Activated T-cell treated with anti-CD3 and anti-CD28 coated beads, Interleukin-2, amount 50 U/mL, for 4 hours (primary cell): ENCODE measurements at regions not wholly inside any gene's neighbourhood (a gene's known extent, or its start where the extent isn't known, plus 50 kb on each side); places are given as distances from the start of the nearest gene placed in this dataset.
"Not testable (repeated sequence)": the region's sequence is repeated elsewhere in the genome, so short reads cannot be mapped to it uniquely, and the experiment has no call there.

Experiments used
- ATAC-seq, 2 donors: fragments of 200-7000 bp; cut with Tn5 transposase; one replicate each; pipeline ENCODE4 v1.10.0; 2021
- DNase-seq: peaks from one replicate; pipeline ENCODE4 v3.0.0-alpha.2; 2020
- H3K27me3 Mint-ChIP-seq: one replicate; pipeline ENCODE4 v1.8.0; 2021; ENCODE audit warnings: low read depth, mixed read lengths
- H3K36me3 Mint-ChIP-seq: one replicate; pipeline ENCODE4 v1.8.0; 2022; ENCODE audit warnings: mixed read lengths; ENCODE audit not compliant: insufficient read depth
- H3K4me1 Mint-ChIP-seq: one replicate; pipeline ENCODE4 v1.8.0; 2021; ENCODE audit warnings: low read depth, mixed read lengths
- H3K4me3 Mint-ChIP-seq: one replicate; pipeline ENCODE4 v1.8.0; 2021; ENCODE audit warnings: mild to moderate bottlenecking, moderate library complexity, mixed read lengths
- H3K9me3 Mint-ChIP-seq: one replicate; pipeline ENCODE4 v1.8.0; 2021; ENCODE audit warnings: mixed read lengths

DNA sequence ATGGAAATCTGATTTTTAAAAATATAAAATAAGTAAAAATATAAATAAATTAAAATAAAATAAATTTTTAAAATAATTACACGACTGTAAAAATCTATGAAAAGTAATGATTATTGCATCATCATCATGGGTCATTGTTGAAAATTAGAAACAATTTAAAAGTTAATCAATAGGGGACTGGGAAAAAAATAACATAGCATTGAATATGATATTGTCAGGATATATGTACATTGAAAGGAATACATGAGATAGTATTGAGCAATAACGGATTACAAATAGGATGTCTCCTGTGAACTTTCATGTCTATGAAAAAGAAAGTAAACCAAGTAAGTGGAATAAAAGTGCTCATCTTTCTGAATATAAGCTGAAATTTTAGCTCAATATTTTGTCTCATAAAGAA, 566.8 kb upstream of the HTR2C start:
- Mint-ChIP-seq H3K4me3 (no peak overlapping the region), H3K9me3 (peaks cover under 1% of the 10 kb centered on the region)

GRCh38 chrX:114015966-114016365, 567.9 kb upstream of the HTR2C start:
- Mint-ChIP-seq H3K36me3 (no peaks in the 10 kb centered on the region), H3K27me3 (no peaks in the 10 kb centered on the region), H3K9me3 (no peaks in the 10 kb centered on the region), H3K4me1 (no peaks in the 10 kb centered on the region), H3K4me3 (no peak overlapping the region)
- ATAC-seq (no peak), DNase-seq (no peak)

More for the DNA sequence above, 566.8 kb upstream of the HTR2C start:
- no peaks in the 10 kb centered on the region for H3K4me1 Mint-ChIP-seq
- no peak for DNase-seq
- no peak for ATAC-seq
- no peaks in the 10 kb centered on the region for H3K27me3 Mint-ChIP-seq
- H3K36me3 Mint-ChIP-seq: no peaks in the 10 kb centered on the region

- Mint-ChIP-seq H3K27me3 (no peaks in the 10 kb centered on the region), H3K4me3 (no peak overlapping the region), H3K4me1 (no peaks in the 10 kb centered on the region), H3K36me3 (no peaks in the 10 kb centered on the region), H3K9me3 (peaks cover 3% of the 10 kb centered on the region)
- DNase-seq (no peak), ATAC-seq (no peak)
Observed at GRCh38 chrX:114006664-114007063, 577.2 kb upstream of the HTR2C start.

GRCh38 chrX:113996781-113997180, 587.1 kb upstream of the HTR2C start:
- H3K36me3 Mint-ChIP-seq: no peaks in the 10 kb centered on the region
- no peak overlapping the region for H3K4me3 Mint-ChIP-seq
- H3K4me1 Mint-ChIP-seq: no peaks in the 10 kb centered on the region
- DNase-seq: no peak
- peaks cover 14% of the 10 kb centered on the region for H3K9me3 Mint-ChIP-seq
- ATAC-seq: no peak
- no peaks in the 10 kb centered on the region for H3K27me3 Mint-ChIP-seq

DNA sequence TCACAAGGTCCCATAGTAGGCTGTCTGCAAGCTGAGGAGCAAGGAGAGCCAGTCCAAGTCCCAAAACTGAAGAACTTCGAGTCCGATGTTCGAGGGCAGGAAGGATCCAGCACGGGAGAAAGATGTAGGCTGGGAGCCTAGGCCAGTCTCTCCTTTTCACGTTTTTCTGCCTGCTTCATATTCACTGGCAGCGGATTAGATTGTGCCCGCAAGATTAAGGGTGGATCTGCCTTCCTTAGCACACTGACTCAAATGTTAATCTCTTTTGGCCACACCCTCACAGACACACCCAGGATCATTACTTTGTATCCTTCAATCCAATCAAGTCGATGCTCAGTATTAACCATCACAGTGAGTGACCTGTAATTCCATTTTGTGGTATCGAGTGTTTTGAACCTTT, 592.2 kb upstream of the HTR2C start:
- H3K27me3 Mint-ChIP-seq, ATAC-seq, H3K4me1 Mint-ChIP-seq, DNase-seq, H3K36me3 Mint-ChIP-seq, H3K4me3 Mint-ChIP-seq: not testable (repeated sequence)
- peaks cover 14% of the 10 kb centered on the region for H3K9me3 Mint-ChIP-seq

DNA sequence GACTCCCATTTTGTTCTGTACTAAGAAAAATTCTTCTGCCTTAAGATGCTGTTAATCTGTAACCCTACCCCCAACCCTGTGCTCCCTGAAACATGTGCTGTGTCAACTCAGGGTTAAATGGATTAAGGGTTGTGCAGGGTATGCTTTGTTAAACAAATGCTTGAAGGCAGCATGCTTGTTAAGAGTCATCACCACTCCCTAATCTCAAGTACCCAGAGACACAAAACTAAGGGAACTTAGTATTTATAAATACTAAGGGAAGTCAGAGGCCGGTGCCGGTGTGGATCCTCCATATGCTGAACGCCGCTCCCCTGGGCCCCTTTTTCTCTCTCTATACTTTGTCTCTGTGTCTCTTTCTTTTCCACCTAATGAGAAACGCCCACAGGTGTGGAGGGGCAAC, 593.2 kb upstream of the HTR2C start:
- not testable (repeated sequence) for H3K27me3 Mint-ChIP-seq, DNase-seq, ATAC-seq, H3K36me3 Mint-ChIP-seq, H3K4me3 Mint-ChIP-seq, H3K4me1 Mint-ChIP-seq, H3K9me3 Mint-ChIP-seq

GRCh38 chrX:113988315-113988935, 595.5 kb upstream of the HTR2C start:
- not testable (repeated sequence) for H3K4me1 Mint-ChIP-seq, H3K36me3 Mint-ChIP-seq, H3K27me3 Mint-ChIP-seq, ATAC-seq, H3K9me3 Mint-ChIP-seq, DNase-seq, H3K4me3 Mint-ChIP-seq

- H3K36me3 Mint-ChIP-seq: no peaks in the 10 kb centered on the region
- ATAC-seq (no peak), DNase-seq (no peak)
- H3K4me3 Mint-ChIP-seq: no peak overlapping the region
- no peaks in the 10 kb centered on the region for H3K4me1 Mint-ChIP-seq
- H3K9me3 Mint-ChIP-seq: no peaks in the 10 kb centered on the region
- H3K27me3 Mint-ChIP-seq: no peaks in the 10 kb centered on the region
Observed at GRCh38 chrX:113986427-113986826, 597.5 kb upstream of the HTR2C start.

DNA sequence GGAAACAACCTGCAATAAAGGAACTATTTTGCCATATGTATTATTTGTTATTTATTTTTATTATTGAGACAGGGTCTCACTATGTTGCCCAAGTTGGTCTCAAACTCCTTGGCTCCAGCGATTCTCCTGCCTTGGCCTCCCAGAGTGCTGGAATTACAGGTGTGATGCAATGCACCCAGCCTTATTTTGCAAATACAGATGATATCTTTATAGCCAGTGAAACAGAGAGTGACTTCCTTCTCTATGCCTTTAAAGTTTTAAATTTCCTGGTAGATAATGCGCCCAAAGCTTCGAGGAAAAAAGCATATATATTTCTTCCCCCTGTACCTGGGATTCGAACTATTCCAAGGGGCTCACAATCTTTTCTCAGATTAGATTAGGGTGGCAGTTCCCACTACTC, 601.1 kb upstream of the HTR2C start:
- DNase-seq (no peak), ATAC-seq (no peak)
- no peaks in the 10 kb centered on the region for H3K36me3 Mint-ChIP-seq
- no peaks in the 10 kb centered on the region for H3K9me3 Mint-ChIP-seq
- no peaks in the 10 kb centered on the region for H3K4me1 Mint-ChIP-seq
- H3K4me3 Mint-ChIP-seq: no peak overlapping the region
- no peaks in the 10 kb centered on the region for H3K27me3 Mint-ChIP-seq

DNA sequence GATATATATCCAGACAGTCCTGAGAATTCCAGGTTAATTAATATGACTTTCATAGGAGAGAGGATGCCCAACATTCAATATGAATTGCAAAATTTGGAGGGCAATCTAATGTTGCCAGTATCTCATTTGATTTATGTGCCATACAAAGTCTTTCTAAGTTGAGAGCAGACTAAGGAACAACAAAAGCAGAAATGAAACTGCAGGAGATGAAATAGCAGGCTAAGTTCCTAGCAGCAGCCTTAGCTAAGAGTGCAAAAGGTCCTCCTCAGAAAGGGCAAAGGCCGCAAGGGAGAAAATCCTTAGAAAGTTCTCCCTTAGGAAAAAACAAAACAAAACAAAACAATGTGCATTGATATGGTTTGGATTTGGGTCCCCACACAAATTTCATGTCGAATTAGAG, 602.9 kb upstream of the HTR2C start:
- Mint-ChIP-seq H3K9me3 (no peaks in the 10 kb centered on the region), H3K4me1 (no peaks in the 10 kb centered on the region), H3K36me3 (no peaks in the 10 kb centered on the region), H3K27me3 (no peaks in the 10 kb centered on the region), H3K4me3 (no peak overlapping the region)
- DNase-seq: no peak
- no peak for ATAC-seq

DNA sequence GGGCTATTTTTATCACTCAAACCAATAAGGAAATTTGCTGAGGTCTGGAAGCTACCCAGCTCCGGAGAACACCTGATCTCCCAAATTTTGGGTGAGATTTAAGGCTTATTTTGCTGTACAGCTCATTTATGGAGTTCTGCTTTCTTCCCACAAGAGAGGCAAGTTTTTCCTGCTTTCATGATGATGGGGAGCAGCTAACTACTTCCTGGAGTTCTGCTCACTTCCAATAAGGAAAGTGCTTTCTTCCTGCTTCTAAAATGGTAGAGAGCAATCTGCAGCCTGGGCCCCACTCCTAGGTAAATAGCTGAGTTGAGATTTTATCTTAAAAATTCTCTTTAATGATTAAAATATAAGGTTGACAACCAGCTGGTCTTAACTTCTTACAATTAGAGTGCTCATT, 606.0 kb upstream of the HTR2C start:
- Mint-ChIP-seq H3K4me3 (no peak overlapping the region), H3K4me1 (no peaks in the 10 kb centered on the region), H3K27me3 (no peaks in the 10 kb centered on the region), H3K9me3 (no peaks in the 10 kb centered on the region), H3K36me3 (no peaks in the 10 kb centered on the region)
- ATAC-seq (no peak), DNase-seq (no peak)

GRCh38 chrX:113975441-113975840, 608.4 kb upstream of the HTR2C start:
- Mint-ChIP-seq H3K36me3 (no peaks in the 10 kb centered on the region), H3K4me3 (no peak overlapping the region), H3K27me3 (no peaks in the 10 kb centered on the region), H3K9me3 (no peaks in the 10 kb centered on the region), H3K4me1 (no peaks in the 10 kb centered on the region)
- ATAC-seq (no peak), DNase-seq (no peak)

- Mint-ChIP-seq H3K9me3 (no peaks in the 10 kb centered on the region), H3K27me3 (no peaks in the 10 kb centered on the region), H3K36me3 (no peaks in the 10 kb centered on the region), H3K4me1 (no peaks in the 10 kb centered on the region), H3K4me3 (no peak overlapping the region)
- ATAC-seq: no peak
- no peak for DNase-seq
Observed at GRCh38 chrX:113974881-113975280, 609.0 kb upstream of the HTR2C start.

DNA sequence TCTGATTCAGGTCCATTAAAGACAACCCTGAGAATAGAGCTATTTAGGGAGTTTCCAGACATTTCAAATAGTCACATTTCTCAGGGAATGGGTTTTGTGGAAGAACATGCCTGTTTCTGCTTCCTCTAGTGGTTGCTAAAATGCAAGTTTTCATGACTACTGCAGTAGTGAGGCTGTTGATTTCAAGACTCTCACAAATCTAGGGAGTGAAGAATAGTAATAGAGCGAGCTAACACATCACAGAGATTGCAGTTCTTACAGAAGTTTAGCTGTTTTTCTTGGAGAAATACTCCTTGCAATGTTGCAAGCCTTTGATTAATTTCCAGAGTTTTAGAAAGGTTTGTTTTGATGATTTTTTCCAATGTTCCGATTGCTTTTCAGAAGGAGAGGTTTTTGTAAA, 610.2 kb upstream of the HTR2C start:
- no peak for ATAC-seq
- no peaks in the 10 kb centered on the region for H3K9me3 Mint-ChIP-seq
- DNase-seq: no peak
- H3K4me3 Mint-ChIP-seq: no peak overlapping the region
- H3K27me3 Mint-ChIP-seq: no peaks in the 10 kb centered on the region
- no peaks in the 10 kb centered on the region for H3K36me3 Mint-ChIP-seq
- no peaks in the 10 kb centered on the region for H3K4me1 Mint-ChIP-seq

GRCh38 chrX:113966791-113967190, 617.1 kb upstream of the HTR2C start:
- no peaks in the 10 kb centered on the region for H3K4me1 Mint-ChIP-seq
- H3K27me3 Mint-ChIP-seq: no peaks in the 10 kb centered on the region
- ATAC-seq: no peak

DNA sequence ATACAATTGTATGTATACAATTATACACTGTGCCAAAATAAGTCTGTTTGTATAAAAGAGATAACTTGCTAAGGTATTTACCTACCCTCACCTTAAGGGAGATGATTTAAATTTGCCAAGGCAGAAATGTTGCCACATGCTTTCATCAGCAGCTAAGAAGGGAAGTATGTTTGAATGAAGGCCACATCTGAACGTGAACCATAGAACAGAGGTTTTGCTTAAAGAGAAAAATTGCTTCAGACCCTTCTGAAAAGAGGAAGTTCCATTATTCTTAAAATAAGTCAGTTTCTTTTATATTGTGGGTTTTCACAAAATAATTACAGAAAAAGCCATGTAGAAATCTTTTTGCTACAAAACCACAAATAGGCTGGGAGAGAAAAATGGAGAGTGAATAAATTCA, 621.5 kb upstream of the HTR2C start:
- no peak overlapping the region for H3K4me3 Mint-ChIP-seq
- ATAC-seq: no peak

More at GRCh38 chrX:113966791-113967190, 617.1 kb upstream of the HTR2C start:
- no peak for DNase-seq
- H3K9me3 Mint-ChIP-seq: no peaks in the 10 kb centered on the region
- no peaks in the 10 kb centered on the region for H3K36me3 Mint-ChIP-seq
- no peak overlapping the region for H3K4me3 Mint-ChIP-seq

More for the DNA sequence above, 621.5 kb upstream of the HTR2C start:
- Mint-ChIP-seq H3K4me1 (no peaks in the 10 kb centered on the region), H3K36me3 (no peaks in the 10 kb centered on the region), H3K9me3 (no peaks in the 10 kb centered on the region), H3K27me3 (no peaks in the 10 kb centered on the region)
- DNase-seq: no peak
